ENCODE measurements at regions not wholly inside any gene's neighbourhood (a gene's known extent, or its start where the extent isn't known, plus 50 kb on each side); places are given as distances from the start of the nearest gene placed in this dataset.

- intact Hi-C loops (cut with DNase I): no loop called here
- no peak for ATAC-seq
- no peak for TF ChIP-seq POLR2A (IDR thresholded peaks at IDR 0.05)
- TF ChIP-seq CTCF (IDR thresholded peaks at IDR 0.05): no peak
- Histone ChIP-seq H3K9me3 (no peaks in the 10 kb centered on the region), H3K27ac (no peak overlapping the region), H3K36me3 (replicated peaks in 1 of 2; ENCODE audit: insufficient read depth in 1 of 2, low read depth in 2 of 2) (no peaks in the 10 kb centered on the region), H3K4me3 (no peak overlapping the region), H3K4me1 (no peaks in the 10 kb centered on the region), H3K27me3 (no peaks in the 10 kb centered on the region)
- no peak for DNase-seq
Observed at GRCh38 chr13:103957939-103958338, 891.7 kb upstream of the SLC10A2 start.

GRCh38 chr13:103953859-103954258 lies 887.6 kb upstream of the SLC10A2 start:
- WGBS, 2 donors: 69 to 78% methylated on average over 6 of the region's 6 CpGs
- TF ChIP-seq POLR2A (IDR thresholded peaks at IDR 0.05): no peak
- no peak for TF ChIP-seq CTCF (IDR thresholded peaks at IDR 0.05)
- Histone ChIP-seq H3K27me3 (no peaks in the 10 kb centered on the region), H3K4me3 (no peak overlapping the region), H3K4me1 (no peaks in the 10 kb centered on the region), H3K9me3 (no peaks in the 10 kb centered on the region), H3K36me3 (replicated peaks in 1 of 2; ENCODE audit: insufficient read depth in 1 of 2, low read depth in 2 of 2) (no peaks in the 10 kb centered on the region), H3K27ac (no peak overlapping the region)
- DNase-seq (no peak), ATAC-seq (no peak)
- intact Hi-C loops (cut with DNase I): no loop called here

- Histone ChIP-seq H3K9me3 (no peaks in the 10 kb centered on the region), H3K4me3 (no peak overlapping the region), H3K36me3 (replicated peaks in 1 of 2; ENCODE audit: insufficient read depth in 1 of 2, low read depth in 2 of 2) (no peaks in the 10 kb centered on the region), H3K27me3 (no peaks in the 10 kb centered on the region), H3K4me1 (no peaks in the 10 kb centered on the region), H3K27ac (no peak overlapping the region)
- DNase-seq (no peak), ATAC-seq (no peak)
- intact Hi-C loops (cut with DNase I): no loop called here
- TF ChIP-seq CTCF (IDR thresholded peaks at IDR 0.05) (no peak), POLR2A (IDR thresholded peaks at IDR 0.05) (no peak)
- 72 to 73% methylated on average over 1 of the region's 1 CpG for WGBS, 2 donors
Observed at GRCh38 chr13:103952183-103952582, 886.0 kb upstream of the SLC10A2 start.

- no peak for DNase-seq
- no peak for ATAC-seq
- TF ChIP-seq POLR2A (IDR thresholded peaks at IDR 0.05) (no peak), CTCF (IDR thresholded peaks at IDR 0.05) (no peak)
- Histone ChIP-seq H3K4me3 (no peak overlapping the region), H3K36me3 (replicated peaks in 1 of 2; ENCODE audit: insufficient read depth in 1 of 2, low read depth in 2 of 2) (no peaks in the 10 kb centered on the region), H3K4me1 (no peaks in the 10 kb centered on the region), H3K27me3 (no peaks in the 10 kb centered on the region), H3K9me3 (no peaks in the 10 kb centered on the region), H3K27ac (no peak overlapping the region)
- intact Hi-C loops (cut with DNase I): no loop called here
- WGBS, 2 donors: 78 to 82% methylated on average over 6 of the region's 6 CpGs
Observed at GRCh38 chr13:103948426-103948825, 882.2 kb upstream of the SLC10A2 start.

GRCh38 chr13:103945836-103946235 lies 879.6 kb upstream of the SLC10A2 start:
- H3K27ac ChIP-seq: no peak overlapping the region
- no peak overlapping the region for H3K4me3 ChIP-seq
- H3K27me3 ChIP-seq: no peaks in the 10 kb centered on the region
- no peak for TF ChIP-seq CTCF (IDR thresholded peaks at IDR 0.05)
- TF ChIP-seq POLR2A (IDR thresholded peaks at IDR 0.05): no peak
- intact Hi-C loops (cut with DNase I): no loop called here
- H3K4me1 ChIP-seq: no peaks in the 10 kb centered on the region
- DNase-seq: no peak
- H3K36me3 ChIP-seq (replicated peaks in 1 of 2; ENCODE audit: insufficient read depth in 1 of 2, low read depth in 2 of 2): no peaks in the 10 kb centered on the region
- ATAC-seq: no peak
- H3K9me3 ChIP-seq: no peaks in the 10 kb centered on the region
